ENCODE measurements at regions not wholly inside any gene's neighbourhood (a gene's known extent, or its start where the extent isn't known, plus 50 kb on each side); places are given as distances from the start of the nearest gene placed in this dataset.
A peak's percentile ranks its signal among the peaks of the same experiment; 100 is the strongest.

DNA sequence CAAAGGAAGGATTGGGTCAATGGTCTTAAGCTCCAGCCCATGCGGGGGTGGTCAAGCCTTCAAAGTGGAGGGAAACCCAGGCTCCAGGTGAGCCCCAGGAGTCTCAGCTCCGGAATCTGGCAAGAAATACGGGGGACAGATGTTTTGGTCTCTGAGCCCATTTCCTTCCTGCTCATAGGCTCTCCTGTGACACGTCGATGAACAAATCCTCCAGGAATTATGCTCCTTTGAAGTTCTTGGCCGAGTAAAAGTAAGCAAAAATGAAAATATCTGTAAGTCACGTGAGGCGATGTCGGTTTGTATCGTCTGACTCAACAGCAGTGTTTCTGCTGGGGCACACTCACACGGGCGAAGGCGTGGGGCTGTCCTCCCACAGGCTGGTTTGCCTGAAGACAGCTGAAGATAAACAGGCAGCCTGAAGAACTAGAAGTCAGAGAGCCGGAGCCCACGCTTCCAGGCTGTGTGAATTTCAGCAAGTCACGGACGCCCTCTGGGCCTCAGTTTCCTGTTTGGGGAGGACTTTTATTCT, 52.6 kb upstream of the SMNDC1 start:
- peak overlapping the region in 1 of 2 donors; percentile 63 for H3K27ac ChIP-seq (ENCODE audit: low read depth in 1 of 2, low read length in 1 of 2)
- peak in 2 of 3 donors; percentile 48 to 55 for DNase-seq
- TF ChIP-seq, protein P1, sequence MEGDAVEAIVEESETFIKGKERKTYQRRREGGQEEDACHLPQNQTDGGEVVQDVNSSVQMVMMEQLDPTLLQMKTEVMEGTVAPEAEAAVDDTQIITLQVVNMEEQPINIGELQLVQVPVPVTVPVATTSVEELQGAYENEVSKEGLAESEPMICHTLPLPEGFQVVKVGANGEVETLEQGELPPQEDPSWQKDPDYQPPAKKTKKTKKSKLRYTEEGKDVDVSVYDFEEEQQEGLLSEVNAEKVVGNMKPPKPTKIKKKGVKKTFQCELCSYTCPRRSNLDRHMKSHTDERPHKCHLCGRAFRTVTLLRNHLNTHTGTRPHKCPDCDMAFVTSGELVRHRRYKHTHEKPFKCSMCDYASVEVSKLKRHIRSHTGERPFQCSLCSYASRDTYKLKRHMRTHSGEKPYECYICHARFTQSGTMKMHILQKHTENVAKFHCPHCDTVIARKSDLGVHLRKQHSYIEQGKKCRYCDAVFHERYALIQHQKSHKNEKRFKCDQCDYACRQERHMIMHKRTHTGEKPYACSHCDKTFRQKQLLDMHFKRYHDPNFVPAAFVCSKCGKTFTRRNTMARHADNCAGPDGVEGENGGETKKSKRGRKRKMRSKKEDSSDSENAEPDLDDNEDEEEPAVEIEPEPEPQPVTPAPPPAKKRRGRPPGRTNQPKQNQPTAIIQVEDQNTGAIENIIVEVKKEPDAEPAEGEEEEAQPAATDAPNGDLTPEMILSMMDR (IDR thresholded peaks at IDR 0.05; ENCODE audit: control extremely low read depth, extremely low read depth), result no peak

DNA sequence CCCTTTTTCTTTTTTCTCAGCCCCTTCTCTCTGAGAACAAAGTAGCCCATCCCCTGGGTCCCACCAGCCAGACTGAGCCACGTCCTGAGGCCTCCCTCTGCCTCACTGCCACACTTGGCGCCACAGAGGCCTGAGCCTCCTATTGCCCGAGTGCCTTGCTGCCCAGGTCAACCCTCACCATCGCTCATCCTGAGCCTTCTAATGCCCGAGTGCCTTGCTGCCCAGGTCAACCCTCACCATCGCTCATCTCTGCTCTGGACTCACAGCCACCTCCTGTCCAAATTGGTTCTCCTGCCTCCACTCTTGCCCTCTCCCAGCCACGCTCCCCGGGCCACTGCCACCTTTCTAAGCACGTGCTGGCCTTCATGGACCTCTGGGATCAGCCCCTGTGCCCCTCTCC, 53.2 kb upstream of the SMNDC1 start:
- WGBS, 2 donors, result 95% methylated on average over 9 of the region's 9 CpGs
- Histone ChIP-seq H3K4me1 (ENCODE audit: control insufficient read depth in 5 of 5, insufficient read depth in 5 of 5, low read length in 5 of 5) (peaks cover 0 to 15% (median 4%) of the 10 kb centered on the region in 5 donors), H3K9me3 (ENCODE audit: control insufficient read depth in 4 of 4, insufficient read depth in 3 of 4, low read length in 3 of 4) (no peaks in the 10 kb centered on the region), H3K27ac (ENCODE audit: low read depth in 1 of 2, low read length in 1 of 2) (no peak overlapping the region), H3K4me3 (no peak overlapping the region), H3K36me3 (ENCODE audit: control insufficient read depth in 4 of 4, insufficient read depth in 4 of 4, low read length in 4 of 4) (no peaks in the 10 kb centered on the region), H3K27me3 (ENCODE audit: control insufficient read depth in 3 of 3, insufficient read depth in 3 of 3, low read length in 2 of 3) (peaks cover 0 to 3% (median 0%) of the 10 kb centered on the region in 3 donors), H3K9ac (ENCODE audit: insufficient read depth in 1 of 2, low read length in 2 of 2) (no peak overlapping the region)
- DNase-seq, result no peak
- TF ChIP-seq, protein P1 (IDR thresholded peaks at IDR 0.05; ENCODE audit: control extremely low read depth, extremely low read depth), result no peak
- no peak for ATAC-seq (ENCODE audit: insufficient read depth, low FRiP score)

More for the DNA sequence above, 52.6 kb upstream of the SMNDC1 start:
- WGBS, 2 donors, result 61 to 72% methylated on average over 17 of the region's 17 CpGs
- Histone ChIP-seq H3K9ac (ENCODE audit: insufficient read depth in 1 of 2, low read length in 2 of 2) (no peak overlapping the region), H3K4me1 (ENCODE audit: control insufficient read depth in 5 of 5, insufficient read depth in 5 of 5, low read length in 5 of 5) (peaks cover 0 to 15% (median 4%) of the 10 kb centered on the region in 5 donors), H3K9me3 (ENCODE audit: control insufficient read depth in 4 of 4, insufficient read depth in 3 of 4, low read length in 3 of 4) (no peaks in the 10 kb centered on the region), H3K36me3 (ENCODE audit: control insufficient read depth in 4 of 4, insufficient read depth in 4 of 4, low read length in 4 of 4) (no peaks in the 10 kb centered on the region), H3K27me3 (ENCODE audit: control insufficient read depth in 3 of 3, insufficient read depth in 3 of 3, low read length in 2 of 3) (peaks cover 0 to 6% (median 0%) of the 10 kb centered on the region in 3 donors), H3K4me3 (no peak overlapping the region)
- no peak for ATAC-seq (ENCODE audit: insufficient read depth, low FRiP score)

DNA sequence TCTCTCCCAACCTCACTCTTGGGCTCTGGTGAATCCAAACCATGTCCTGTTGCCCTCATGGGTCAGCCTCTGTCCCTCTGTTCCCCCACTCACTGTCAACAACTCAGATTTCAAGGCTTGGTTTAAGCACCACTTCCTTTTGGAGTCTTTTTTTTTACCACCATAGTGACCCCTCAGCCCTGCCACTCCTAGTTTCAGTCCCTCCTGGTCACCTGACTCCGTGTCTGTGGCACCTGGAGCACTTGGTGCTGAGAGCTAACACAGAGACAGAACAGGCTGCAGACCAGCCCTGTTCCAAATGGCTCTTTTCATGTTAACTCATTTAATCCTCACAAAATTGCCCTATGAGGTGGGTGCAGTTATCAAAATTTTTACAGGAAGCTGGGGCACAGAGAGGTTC, 53.6 kb upstream of the SMNDC1 start:
- TF ChIP-seq, protein P1 (IDR thresholded peaks at IDR 0.05; ENCODE audit: control extremely low read depth, extremely low read depth), result no peak
- H3K36me3 ChIP-seq (ENCODE audit: control insufficient read depth in 4 of 4, insufficient read depth in 4 of 4, low read length in 4 of 4), result no peaks in the 10 kb centered on the region
- no peak overlapping the region for H3K9ac ChIP-seq (ENCODE audit: insufficient read depth in 1 of 2, low read length in 2 of 2)
- no peak overlapping the region for H3K4me3 ChIP-seq
- H3K4me1 ChIP-seq (ENCODE audit: control insufficient read depth in 5 of 5, insufficient read depth in 5 of 5, low read length in 5 of 5), result peaks cover 0 to 15% (median 1%) of the 10 kb centered on the region in 5 donors
- peaks cover 0 to 3% (median 0%) of the 10 kb centered on the region in 3 donors for H3K27me3 ChIP-seq (ENCODE audit: control insufficient read depth in 3 of 3, insufficient read depth in 3 of 3, low read length in 2 of 3)
- no peak for DNase-seq
- H3K9me3 ChIP-seq (ENCODE audit: control insufficient read depth in 4 of 4, insufficient read depth in 3 of 4, low read length in 3 of 4), result no peaks in the 10 kb centered on the region
- ATAC-seq (ENCODE audit: insufficient read depth, low FRiP score), result no peak
- 84 to 87% methylated on average over 1 of the region's 1 CpG for WGBS, 2 donors
- no peak overlapping the region for H3K27ac ChIP-seq (ENCODE audit: low read depth in 1 of 2, low read length in 1 of 2)
